H54 (cell line): ENCODE measurements at regions not wholly inside any gene's neighbourhood (a gene's known extent, or its start where the extent isn't known, plus 50 kb on each side); places are given as distances from the start of the nearest gene placed in this dataset.

ENCODE experiments used
- DNase-seq: peaks from one replicate; pipeline ENCODE4 v3.0.0; 2011; ENCODE audit warnings: low spot score, mixed read lengths; ENCODE audit not compliant: insufficient read length
- FAIRE-seq: peaks from 3 replicates; lab custom pipeline; 2011; peaks lifted over from hg19 to GRCh38; lab: Jason Lieb, UNC
- POLR2A ChIP-seq: IDR thresholded peaks from 2 replicates; pipeline ENCODE4 v1.6.1; 2011; ENCODE audit warnings: low read depth, mild to moderate bottlenecking, low read length

- DNase-seq (no peak), FAIRE-seq (no peak)
- no peak for TF ChIP-seq POLR2A
Observed at GRCh38 chr4:104263100-104263499, 231.6 kb downstream of the CXXC4 start.

- no peak for TF ChIP-seq POLR2A
- DNase-seq: no peak
- no peak for FAIRE-seq
Observed at GRCh38 chr4:104262678-104263077, 232.0 kb downstream of the CXXC4 start.

- DNase-seq (no peak), FAIRE-seq (no peak)
- TF ChIP-seq POLR2A: no peak
Observed at GRCh38 chr4:104248726-104249125, 246.0 kb downstream of the CXXC4 start.

GRCh38 chr4:104235967-104236366 is 258.7 kb downstream of the CXXC4 start:
- FAIRE-seq: no peak
- no peak for DNase-seq
- TF ChIP-seq POLR2A: no peak

GRCh38 chr4:104217526-104217925 is 277.2 kb downstream of the CXXC4 start:
- no peak for TF ChIP-seq POLR2A
- FAIRE-seq: no peak
- no peak for DNase-seq

- DNase-seq (no peak), FAIRE-seq (no peak)
- TF ChIP-seq POLR2A: no peak
Observed at GRCh38 chr4:104211657-104212056, 283.0 kb downstream of the CXXC4 start.

GRCh38 chr4:104210420-104210819 is 284.3 kb downstream of the CXXC4 start:
- DNase-seq: no peak
- FAIRE-seq: no peak
- TF ChIP-seq POLR2A: no peak

GRCh38 chr4:104206784-104207183 is 287.9 kb downstream of the CXXC4 start:
- FAIRE-seq: no peak
- DNase-seq: no peak
- TF ChIP-seq POLR2A: no peak

GRCh38 chr4:104205116-104205515 is 289.6 kb downstream of the CXXC4 start:
- DNase-seq: no peak
- no peak for TF ChIP-seq POLR2A
- no peak for FAIRE-seq

GRCh38 chr4:104188301-104188700 is 306.4 kb downstream of the CXXC4 start:
- no peak for TF ChIP-seq POLR2A
- no peak for FAIRE-seq
- no peak for DNase-seq

- TF ChIP-seq POLR2A: no peak
Observed at GRCh38 chr4:104169437-104169836, 325.3 kb downstream of the CXXC4 start.

GRCh38 chr4:104166749-104167148 is 327.9 kb downstream of the CXXC4 start:
- no peak for DNase-seq
- no peak for TF ChIP-seq POLR2A
- no peak for FAIRE-seq

More at GRCh38 chr4:104169437-104169836, 325.3 kb downstream of the CXXC4 start:
- DNase-seq (no peak), FAIRE-seq (no peak)

- DNase-seq (no peak), FAIRE-seq (no peak)
- TF ChIP-seq POLR2A: no peak
Observed at GRCh38 chr4:104163820-104164219, 330.9 kb downstream of the CXXC4 start.

- no peak for FAIRE-seq
- no peak for TF ChIP-seq POLR2A
- DNase-seq: no peak
Observed at GRCh38 chr4:104146048-104146447, 348.6 kb downstream of the CXXC4 start.

- TF ChIP-seq POLR2A: no peak
- FAIRE-seq (no peak), DNase-seq (no peak)
Observed at GRCh38 chr4:104138116-104138515, 356.6 kb downstream of the CXXC4 start.

- no peak for DNase-seq
- FAIRE-seq: no peak
- TF ChIP-seq POLR2A: no peak
Observed at GRCh38 chr4:104129243-104129642, 365.5 kb downstream of the CXXC4 start.
